CD14-positive monocyte (primary cell): ENCODE measurements at regions not wholly inside any gene's neighbourhood (a gene's known extent, or its start where the extent isn't known, plus 50 kb on each side); places are given as distances from the start of the nearest gene placed in this dataset.

Experiments used
- DNase-seq, 3 donors: peaks; one replicate each; pipeline ENCODE4 v3.0.0-alpha.2; 2011 to 2022
- H2AFZ ChIP-seq: 2 replicates; pipeline ENCODE4 v1.6.0; 2012; ENCODE audit warnings: mild to moderate bottlenecking, low read depth, low read length, inconsistent platforms; ENCODE audit not compliant: insufficient read depth, poor library complexity, severe bottlenecking
- H3K27ac ChIP-seq, 2 donors: 1 replicate in 1 of 2; 2 replicates in 1 of 2; pipeline ENCODE4 v1.5.1; 2012 to 2013; ENCODE audit warnings: low read length in 2 of 2, control low read depth in 1 of 2, inconsistent platforms in 1 of 2, low read depth in 1 of 2, mild to moderate bottlenecking in 1 of 2
- H3K27me3 ChIP-seq, 2 donors: one replicate each; pipeline versions ENCODE4 v1.6.0 to v1.6.1; 2011 to 2013; ENCODE audit warnings: low read length in 2 of 2; ENCODE audit not compliant: control insufficient read depth in 2 of 2, insufficient read depth in 2 of 2
- H3K36me3 ChIP-seq, 2 donors: replicated peaks in 1 of 2; 1 replicate in 1 of 2; 2 replicates in 1 of 2; pipeline versions ENCODE4 v1.5.1 to v1.6.1; 2012 to 2013; ENCODE audit warnings: low read length in 2 of 2, control low read depth in 1 of 2, inconsistent platforms in 1 of 2, mild to moderate bottlenecking in 1 of 2; ENCODE audit not compliant: insufficient read depth in 2 of 2, control insufficient read depth in 1 of 2
- H3K4me1 ChIP-seq, 2 donors: 1 replicate in 1 of 2; 2 replicates in 1 of 2; pipeline versions ENCODE4 v1.5.1 to v1.6.1; 2012 to 2013; ENCODE audit warnings: low read length in 2 of 2, control low read depth in 1 of 2, inconsistent platforms in 1 of 2, mild to moderate bottlenecking in 1 of 2, moderate library complexity in 1 of 2; ENCODE audit not compliant: insufficient read depth in 2 of 2, control insufficient read depth in 1 of 2
- H3K4me2 ChIP-seq: replicated peaks from 2 replicates; pipeline ENCODE3; 2012; ENCODE audit warnings: low read length, moderate library complexity, mild to moderate bottlenecking; ENCODE audit not compliant: poor library complexity, severe bottlenecking; ENCODE audit errors: extremely low read depth
- H3K4me3 ChIP-seq, 3 experiments: fragments of 200-600 bp in 1 of 3; sonication (generic) in 1 of 3; replicated peaks in 1 of 3; 1 replicate in 2 of 3; 2 replicates in 1 of 3; pipeline ENCODE4 v1.5.1; 2011 to 2013; ENCODE audit warnings: low read length in 3 of 3, mild to moderate bottlenecking in 3 of 3, control low read depth in 2 of 3, low read depth in 2 of 3, inconsistent platforms in 1 of 3, moderate library complexity in 1 of 3
- H3K79me2 ChIP-seq: 2 replicates; pipeline ENCODE4 v1.6.0; 2012; ENCODE audit warnings: mild to moderate bottlenecking, control low read depth, inconsistent platforms, low read length, moderate library complexity; ENCODE audit not compliant: insufficient read depth
- H3K9ac ChIP-seq: 2 replicates; pipeline ENCODE4 v1.6.0; 2017; ENCODE audit warnings: low read length, mild to moderate bottlenecking; ENCODE audit not compliant: insufficient read depth, poor library complexity, severe bottlenecking
- H3K9me3 ChIP-seq, 2 donors: replicated peaks in 1 of 2; 1 replicate in 1 of 2; 2 replicates in 1 of 2; pipeline versions ENCODE4 v1.5.1 to v1.6.1; 2012 to 2013; ENCODE audit warnings: low read length in 2 of 2, control low read depth in 1 of 2; ENCODE audit not compliant: control insufficient read depth in 1 of 2, insufficient read depth in 1 of 2
- H4K20me1 ChIP-seq: 2 replicates; pipeline ENCODE4 v1.6.0; 2012; ENCODE audit warnings: mild to moderate bottlenecking, low read length, control low read depth, moderate library complexity; ENCODE audit not compliant: insufficient read depth
- H3K27ac Mint-ChIP-seq, 7 donors: one replicate each; pipeline ENCODE4 v1.8.0; 2020; ENCODE audit warnings: mild to moderate bottlenecking in 7 of 7, mixed read lengths in 7 of 7, moderate library complexity in 6 of 7, inconsistent platforms in 2 of 7
- H3K27me3 Mint-ChIP-seq, 3 donors: one replicate each; pipeline ENCODE4 v1.8.0; 2021 to 2022; ENCODE audit warnings: low read depth in 3 of 3, mild to moderate bottlenecking in 3 of 3, mixed read lengths in 3 of 3, moderate library complexity in 3 of 3, inconsistent platforms in 1 of 3
- H3K36me3 Mint-ChIP-seq, 2 donors: one replicate each; pipeline ENCODE4 v1.8.0; 2020; ENCODE audit warnings: mixed read lengths in 2 of 2, inconsistent platforms in 1 of 2, mild to moderate bottlenecking in 1 of 2
- H3K4me1 Mint-ChIP-seq: one replicate; pipeline ENCODE4 v1.8.0; 2020; ENCODE audit warnings: mild to moderate bottlenecking, mixed read lengths
- H3K4me3 Mint-ChIP-seq, 2 donors: one replicate each; pipeline ENCODE4 v1.8.0; 2020; ENCODE audit warnings: mild to moderate bottlenecking in 2 of 2, mixed read lengths in 2 of 2, moderate library complexity in 1 of 2
- H3K9me3 Mint-ChIP-seq, 7 donors: one replicate each; pipeline ENCODE4 v1.8.0; 2020 to 2022; ENCODE audit warnings: mixed read lengths in 7 of 7, mild to moderate bottlenecking in 6 of 7, moderate library complexity in 6 of 7, inconsistent platforms in 2 of 7
- WGBS: methylation state at CpG from one replicate; pipeline ENCODE4 v1.1.5; 2013; ENCODE audit warnings: missing lambda C conversion rate; ENCODE audit not compliant: insufficient coverage; 5-methylcytosine and 5-hydroxymethylcytosine counted together
- intact Hi-C, 2 donors: fragments of 100-400 bp; cut with micrococcal nuclease; formaldehyde crosslinking; loops; one replicate each; pipeline versions ENCODE4 v1.15.0 to v1.15.1; 2023
- TF ChIP-seq, protein P1 (sequence below): fragments of 200-600 bp; IDR thresholded peaks from one replicate; pipeline ENCODE4 v1.8.0; 2022; ENCODE audit warnings: antibody characterized with exemption, mild to moderate bottlenecking

DNA sequence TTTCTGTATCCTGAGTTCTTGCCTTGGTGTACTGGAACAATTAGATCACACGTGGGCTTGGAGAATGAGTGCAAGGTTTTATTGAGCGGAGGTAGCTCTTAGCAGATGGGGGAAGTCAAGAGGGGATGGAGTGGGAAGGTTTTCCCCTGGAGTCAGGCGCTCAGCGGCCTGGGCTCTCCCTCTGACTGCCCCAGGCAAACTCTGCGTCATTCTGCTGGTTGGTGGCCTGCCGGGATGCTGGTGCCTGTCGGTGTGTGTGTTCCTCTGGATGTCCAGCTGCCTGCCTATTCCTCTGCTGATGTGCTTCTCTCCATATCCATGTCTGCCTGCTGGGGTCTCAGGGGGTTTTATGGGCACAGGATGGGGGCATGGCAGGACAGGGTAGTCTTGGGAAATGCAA is 111.0 kb downstream of the TRIB2 start:
- 84% methylated on average over 6 of the region's 7 CpGs for WGBS
- Mint-ChIP-seq H3K27ac (peak overlapping the region in 1 of 7 donors; percentile 25), H3K4me1 (no peaks in the 10 kb centered on the region), H3K36me3 (no peaks in the 10 kb centered on the region), H3K4me3 (no peak overlapping the region), H3K27me3 (peaks cover 7 to 12% (median 12%) of the 10 kb centered on the region in 3 donors), H3K9me3 (peaks cover 0 to 2% (median 0%) of the 10 kb centered on the region in 7 donors)
- Histone ChIP-seq H3K4me2 (no peak overlapping the region), H3K9ac (no peak overlapping the region), H3K27me3 (no peaks in the 10 kb centered on the region), H4K20me1 (no peaks in the 10 kb centered on the region), H3K4me3 (no peak overlapping the region), H3K27ac (no peak overlapping the region), H3K9me3 (no peaks in the 10 kb centered on the region), H2AFZ (no peak overlapping the region), H3K36me3 (no peaks in the 10 kb centered on the region), H3K4me1 (no peaks in the 10 kb centered on the region), H3K79me2 (no peaks in the 10 kb centered on the region)
- DNase-seq = no peak
- TF ChIP-seq, protein P1, sequence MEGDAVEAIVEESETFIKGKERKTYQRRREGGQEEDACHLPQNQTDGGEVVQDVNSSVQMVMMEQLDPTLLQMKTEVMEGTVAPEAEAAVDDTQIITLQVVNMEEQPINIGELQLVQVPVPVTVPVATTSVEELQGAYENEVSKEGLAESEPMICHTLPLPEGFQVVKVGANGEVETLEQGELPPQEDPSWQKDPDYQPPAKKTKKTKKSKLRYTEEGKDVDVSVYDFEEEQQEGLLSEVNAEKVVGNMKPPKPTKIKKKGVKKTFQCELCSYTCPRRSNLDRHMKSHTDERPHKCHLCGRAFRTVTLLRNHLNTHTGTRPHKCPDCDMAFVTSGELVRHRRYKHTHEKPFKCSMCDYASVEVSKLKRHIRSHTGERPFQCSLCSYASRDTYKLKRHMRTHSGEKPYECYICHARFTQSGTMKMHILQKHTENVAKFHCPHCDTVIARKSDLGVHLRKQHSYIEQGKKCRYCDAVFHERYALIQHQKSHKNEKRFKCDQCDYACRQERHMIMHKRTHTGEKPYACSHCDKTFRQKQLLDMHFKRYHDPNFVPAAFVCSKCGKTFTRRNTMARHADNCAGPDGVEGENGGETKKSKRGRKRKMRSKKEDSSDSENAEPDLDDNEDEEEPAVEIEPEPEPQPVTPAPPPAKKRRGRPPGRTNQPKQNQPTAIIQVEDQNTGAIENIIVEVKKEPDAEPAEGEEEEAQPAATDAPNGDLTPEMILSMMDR = no peak
- intact Hi-C loops = no loop called here

DNA sequence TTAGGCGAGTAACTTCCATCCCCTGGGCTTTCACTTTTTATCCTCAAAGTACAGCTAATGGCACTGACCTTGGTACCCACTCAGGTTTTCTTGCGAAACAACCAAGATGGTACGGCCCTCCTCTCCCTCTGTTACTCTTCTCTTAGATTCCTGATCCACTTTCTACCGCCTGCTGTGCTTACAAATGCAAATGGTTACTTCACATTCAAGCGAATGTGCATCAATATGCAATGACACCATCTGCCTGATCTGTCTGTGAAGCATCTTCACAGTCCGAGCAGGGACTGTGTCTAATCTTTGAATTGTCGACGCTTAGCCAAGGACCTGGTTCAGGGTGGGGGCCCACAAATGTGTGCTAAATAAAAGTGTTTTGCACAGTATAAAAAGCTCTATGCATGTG is 112.2 kb downstream of the TRIB2 start:
- no peak overlapping the region for H3K4me3 ChIP-seq
- WGBS = 96% methylated on average over 8 of the region's 8 CpGs
- no peak overlapping the region for H3K27ac Mint-ChIP-seq

More for the DNA sequence above, 112.2 kb downstream of the TRIB2 start:
- Histone ChIP-seq H3K79me2 (no peaks in the 10 kb centered on the region), H4K20me1 (no peaks in the 10 kb centered on the region), H3K27ac (no peak overlapping the region), H2AFZ (no peak overlapping the region), H3K27me3 (no peaks in the 10 kb centered on the region), H3K36me3 (no peaks in the 10 kb centered on the region), H3K9me3 (no peaks in the 10 kb centered on the region), H3K4me1 (no peaks in the 10 kb centered on the region), H3K9ac (no peak overlapping the region), H3K4me2 (no peak overlapping the region)
- no peak for DNase-seq
- Mint-ChIP-seq H3K4me3 (no peak overlapping the region), H3K27me3 (peaks cover 5 to 9% (median 6%) of the 10 kb centered on the region in 3 donors), H3K36me3 (no peaks in the 10 kb centered on the region), H3K4me1 (no peaks in the 10 kb centered on the region), H3K9me3 (peaks cover 0 to 3% (median 0%) of the 10 kb centered on the region in 7 donors)
- TF ChIP-seq, protein P1 = no peak
- intact Hi-C loops = no loop called here
